DND-41 (cell line): ENCODE measurements at regions not wholly inside any gene's neighbourhood (a gene's known extent, or its start where the extent isn't known, plus 50 kb on each side); places are given as distances from the start of the nearest gene placed in this dataset.

Experiments used
- CTCF ChIP-seq: IDR thresholded peaks from 2 replicates; pipeline ENCODE4 v1.5.1; 2012; ENCODE audit warnings: borderline replicate concordance, low read length, moderate library complexity, mild to moderate bottlenecking; ENCODE audit not compliant: poor library complexity, severe bottlenecking; ENCODE audit errors: extremely low read depth
- EZH2 ChIP-seq: IDR thresholded peaks from 3 replicates; pipeline ENCODE4 v1.6.1; 2012; ENCODE audit warnings: borderline replicate concordance, low read depth, mild to moderate bottlenecking, moderate library complexity, low read length, inconsistent platforms; ENCODE audit not compliant: severe bottlenecking

DNA sequence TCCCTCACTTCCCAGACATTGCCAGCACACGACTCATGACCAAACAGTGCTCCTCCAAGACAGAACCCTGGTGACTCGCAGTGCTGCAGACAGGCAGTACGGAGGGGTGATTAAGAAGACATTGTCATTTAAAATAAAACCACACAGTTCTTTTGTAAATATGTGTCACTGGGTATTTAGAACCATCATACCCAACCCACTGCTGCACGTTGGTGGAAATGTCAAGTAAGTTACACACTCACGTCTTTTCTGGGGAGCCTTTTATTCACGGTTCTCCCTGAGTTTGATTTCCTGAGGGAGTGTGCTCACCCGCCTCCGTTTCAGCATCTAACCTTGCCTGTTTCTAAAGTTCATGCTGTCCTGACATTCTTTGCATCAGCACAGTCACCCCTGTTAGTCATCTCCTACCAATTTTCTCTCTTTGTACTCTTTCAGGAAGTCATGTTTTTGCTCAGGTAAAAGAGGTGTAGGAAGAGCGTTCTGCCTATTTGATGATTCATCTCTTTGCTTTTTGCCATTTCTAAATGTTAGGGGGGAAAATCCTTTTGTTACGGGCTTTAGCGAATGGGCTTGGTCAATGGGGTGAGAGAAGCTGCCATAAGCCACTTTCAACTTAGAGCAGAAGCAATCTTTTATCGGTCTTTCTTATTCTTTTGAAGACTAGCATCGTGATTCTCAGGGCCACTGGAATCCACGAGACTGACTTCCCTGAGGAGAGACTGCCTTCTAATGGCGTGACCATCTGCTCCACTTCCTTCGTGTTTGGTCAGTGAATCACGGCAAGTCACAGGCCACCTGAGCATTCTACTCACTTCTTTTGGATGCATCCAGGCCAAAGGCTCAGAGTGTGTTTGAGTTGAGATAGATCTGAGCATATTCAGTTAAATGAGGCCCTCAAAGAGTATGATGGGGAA lies 512.8 kb upstream of the JARID2 start:
- TF ChIP-seq CTCF = no peak
- no peak for TF ChIP-seq EZH2
